ENCODE measurements at regions not wholly inside any gene's neighbourhood (a gene's known extent, or its start where the extent isn't known, plus 50 kb on each side); places are given as distances from the start of the nearest gene placed in this dataset.

- TF ChIP-seq, protein P1, sequence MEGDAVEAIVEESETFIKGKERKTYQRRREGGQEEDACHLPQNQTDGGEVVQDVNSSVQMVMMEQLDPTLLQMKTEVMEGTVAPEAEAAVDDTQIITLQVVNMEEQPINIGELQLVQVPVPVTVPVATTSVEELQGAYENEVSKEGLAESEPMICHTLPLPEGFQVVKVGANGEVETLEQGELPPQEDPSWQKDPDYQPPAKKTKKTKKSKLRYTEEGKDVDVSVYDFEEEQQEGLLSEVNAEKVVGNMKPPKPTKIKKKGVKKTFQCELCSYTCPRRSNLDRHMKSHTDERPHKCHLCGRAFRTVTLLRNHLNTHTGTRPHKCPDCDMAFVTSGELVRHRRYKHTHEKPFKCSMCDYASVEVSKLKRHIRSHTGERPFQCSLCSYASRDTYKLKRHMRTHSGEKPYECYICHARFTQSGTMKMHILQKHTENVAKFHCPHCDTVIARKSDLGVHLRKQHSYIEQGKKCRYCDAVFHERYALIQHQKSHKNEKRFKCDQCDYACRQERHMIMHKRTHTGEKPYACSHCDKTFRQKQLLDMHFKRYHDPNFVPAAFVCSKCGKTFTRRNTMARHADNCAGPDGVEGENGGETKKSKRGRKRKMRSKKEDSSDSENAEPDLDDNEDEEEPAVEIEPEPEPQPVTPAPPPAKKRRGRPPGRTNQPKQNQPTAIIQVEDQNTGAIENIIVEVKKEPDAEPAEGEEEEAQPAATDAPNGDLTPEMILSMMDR (IDR thresholded peaks at IDR 0.05; ENCODE audit: poor library complexity) = no peak
- no peak for TF ChIP-seq EZH2 (IDR thresholded peaks at IDR 0.05; ENCODE audit: borderline replicate concordance)
Measured at GRCh38 chr6:170223718-170224693, 66.9 kb downstream of the DLL1 start.
